Kidney tubule cell (primary cell): ENCODE measurements at regions not wholly inside any gene's neighbourhood (a gene's known extent, or its start where the extent isn't known, plus 50 kb on each side); places are given as distances from the start of the nearest gene placed in this dataset.

ENCODE experiments used
- DNase-seq: peaks from one replicate; pipeline ENCODE4 v3.0.0-alpha.2; 2018; ENCODE audit warnings: low spot score

- DNase-seq, result no peak
These were observed 1338.9 kb downstream of the MAT2B start for GRCh38 chr5:164844348-164844747.

- DNase-seq, result no peak
These were observed 1355.5 kb downstream of the MAT2B start for GRCh38 chr5:164860896-164861295.

- no peak for DNase-seq
These were observed 1356.2 kb downstream of the MAT2B start for GRCh38 chr5:164861610-164862009.

GRCh38 chr5:164868761-164869160 is 1363.3 kb downstream of the MAT2B start:
- no peak for DNase-seq

GRCh38 chr5:164869325-164869724 is 1363.9 kb downstream of the MAT2B start:
- no peak for DNase-seq

- no peak for DNase-seq
These were observed 1371.4 kb downstream of the MAT2B start for GRCh38 chr5:164876793-164877192.

- no peak for DNase-seq
These were observed 1376.0 kb downstream of the MAT2B start for GRCh38 chr5:164881442-164881841.

- DNase-seq, result no peak
These were observed 1379.8 kb downstream of the MAT2B start for GRCh38 chr5:164885179-164885578.

- no peak for DNase-seq
These were observed 1387.7 kb downstream of the MAT2B start for GRCh38 chr5:164893071-164893470.

- DNase-seq, result no peak
These were observed 1393.3 kb downstream of the MAT2B start for GRCh38 chr5:164898705-164899104.

- no peak for DNase-seq
These were observed 1404.3 kb downstream of the MAT2B start for GRCh38 chr5:164909673-164910072.

GRCh38 chr5:164921722-164922121 is 1416.3 kb downstream of the MAT2B start:
- DNase-seq, result no peak

- no peak for DNase-seq
These were observed 1428.6 kb downstream of the MAT2B start for GRCh38 chr5:164934039-164934438.

- DNase-seq, result no peak
These were observed 1429.1 kb downstream of the MAT2B start for GRCh38 chr5:164934561-164934960.

GRCh38 chr5:164941132-164941531 is 1435.7 kb downstream of the MAT2B start:
- DNase-seq, result no peak

- DNase-seq, result no peak
These were observed 1445.5 kb downstream of the MAT2B start for GRCh38 chr5:164950927-164951326.

- DNase-seq, result no peak
These were observed 1446.2 kb downstream of the MAT2B start for GRCh38 chr5:164951570-164951969.

GRCh38 chr5:164958688-164959087 is 1453.3 kb downstream of the MAT2B start:
- DNase-seq, result no peak

- DNase-seq, result no peak
These were observed 1454.3 kb downstream of the MAT2B start for GRCh38 chr5:164959761-164960160.

- no peak for DNase-seq
These were observed 1457.0 kb downstream of the MAT2B start for GRCh38 chr5:164962329-164962961.

GRCh38 chr5:164966611-164967010 is 1461.2 kb downstream of the MAT2B start:
- no peak for DNase-seq

GRCh38 chr5:164967354-164967753 is 1461.9 kb downstream of the MAT2B start:
- DNase-seq, result no peak

- no peak for DNase-seq
These were observed 1467.6 kb downstream of the MAT2B start for GRCh38 chr5:164972973-164973372.

- no peak for DNase-seq
These were observed 1470.6 kb downstream of the MAT2B start for GRCh38 chr5:164975986-164976385.

- DNase-seq, result no peak
These were observed 1475.1 kb downstream of the MAT2B start for GRCh38 chr5:164980480-164980879.
